TTC549 (cell line): ENCODE measurements at regions not wholly inside any gene's neighbourhood (a gene's known extent, or its start where the extent isn't known, plus 50 kb on each side); places are given as distances from the start of the nearest gene placed in this dataset.

ENCODE experiments used
- FAIRE-seq: peaks from 2 replicates; lab custom pipeline; 2012; peaks lifted over from hg19 to GRCh38; lab: Jason Lieb, UNC

DNA sequence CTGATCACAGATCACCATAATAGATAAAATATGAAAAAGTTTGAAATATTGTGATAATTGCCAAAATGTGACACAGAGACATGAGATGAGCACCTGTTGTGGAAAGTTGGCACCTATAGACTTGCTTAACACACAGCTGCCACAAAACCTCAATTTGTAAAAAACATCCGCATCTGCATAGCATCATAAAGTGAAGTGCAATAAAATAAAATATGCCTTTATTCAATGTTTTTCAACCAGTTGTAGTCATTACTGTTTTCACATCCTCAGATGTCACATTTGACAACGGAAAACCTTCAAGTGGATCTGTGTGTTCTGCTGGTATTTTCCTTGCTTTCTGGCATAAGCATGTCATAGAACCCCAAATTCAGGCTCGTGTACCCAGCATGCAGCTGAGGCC is 50.2 kb upstream of the IFNGR1 start:
- no peak for FAIRE-seq
